Left hindlimb (tissue), 1 donor: ENCODE measurements at regions not wholly inside any gene's neighbourhood (a gene's known extent, or its start where the extent isn't known, plus 50 kb on each side); places are given as distances from the start of the nearest gene placed in this dataset.
"Not testable (repeated sequence)": the region's sequence is repeated elsewhere in the genome, so short reads cannot be mapped to it uniquely, and the experiment has no call there.

Experiments used
- DNase-seq: peaks from one replicate; pipeline ENCODE4 v3.0.0-alpha.2; 2018

- no peak for DNase-seq
These were observed 1410.2 kb downstream of the BRD1 start for GRCh38 chr22:48417225-48418070.

GRCh38 chr22:48416396-48417224 lies 1411.1 kb downstream of the BRD1 start:
- DNase-seq, result no peak

- no peak for DNase-seq
These were observed 1412.2 kb downstream of the BRD1 start for GRCh38 chr22:48415520-48415919.

- no peak for DNase-seq
These were observed 1413.0 kb downstream of the BRD1 start for GRCh38 chr22:48414651-48415050.

GRCh38 chr22:48412931-48413330 lies 1414.7 kb downstream of the BRD1 start:
- not testable (repeated sequence) for DNase-seq

- DNase-seq, result no peak
These were observed 1417.1 kb downstream of the BRD1 start for GRCh38 chr22:48410536-48410935.

- no peak for DNase-seq
These were observed 1420.3 kb downstream of the BRD1 start for GRCh38 chr22:48407256-48407955.

- no peak for DNase-seq
These were observed 1421.5 kb downstream of the BRD1 start for GRCh38 chr22:48406161-48406560.

- no peak for DNase-seq
These were observed 1421.9 kb downstream of the BRD1 start for GRCh38 chr22:48405741-48406140.

GRCh38 chr22:48404801-48405447 lies 1422.7 kb downstream of the BRD1 start:
- no peak for DNase-seq

GRCh38 chr22:48403521-48404403 lies 1423.9 kb downstream of the BRD1 start:
- DNase-seq, result no peak

GRCh38 chr22:48402591-48403031 lies 1425.1 kb downstream of the BRD1 start:
- no peak for DNase-seq

GRCh38 chr22:48401523-48401922 lies 1426.2 kb downstream of the BRD1 start:
- DNase-seq, result not testable (repeated sequence)

- DNase-seq, result no peak
These were observed 1429.3 kb downstream of the BRD1 start for GRCh38 chr22:48398181-48398905.

- DNase-seq, result no peak
These were observed 1430.0 kb downstream of the BRD1 start for GRCh38 chr22:48397531-48398180.

- DNase-seq, result no peak
These were observed 1430.7 kb downstream of the BRD1 start for GRCh38 chr22:48396785-48397530.

GRCh38 chr22:48396091-48396784 lies 1431.4 kb downstream of the BRD1 start:
- DNase-seq, result no peak

- no peak for DNase-seq
These were observed 1432.5 kb downstream of the BRD1 start for GRCh38 chr22:48395201-48395600.

- no peak for DNase-seq
These were observed 1432.9 kb downstream of the BRD1 start for GRCh38 chr22:48394787-48395186.
